HG03521 (cell line): ENCODE measurements at regions not wholly inside any gene's neighbourhood (a gene's known extent, or its start where the extent isn't known, plus 50 kb on each side); places are given as distances from the start of the nearest gene placed in this dataset.
"Not testable (repeated sequence)": the region's sequence is repeated elsewhere in the genome, so short reads cannot be mapped to it uniquely, and the experiment has no call there.

Experiments
- ATAC-seq: cut with Tn5 transposase; IDR thresholded peaks from one replicate; pipeline ENCODE4 v1.9.1; 2021; ENCODE audit warnings: mild to moderate bottlenecking, moderate library complexity; ENCODE audit not compliant: unreplicated experiment

GRCh38 chr10:84696610-84697009, 368.2 kb downstream of the CCSER2 start:
- ATAC-seq, result no peak

- ATAC-seq, result no peak
These were observed 370.6 kb downstream of the CCSER2 start for GRCh38 chr10:84698989-84699388.

GRCh38 chr10:84700668-84701369, 372.4 kb downstream of the CCSER2 start:
- ATAC-seq, result no peak

- no peak for ATAC-seq
These were observed 373.0 kb downstream of the CCSER2 start for GRCh38 chr10:84701370-84701720.

GRCh38 chr10:84704101-84704500, 375.7 kb downstream of the CCSER2 start:
- ATAC-seq, result no peak

GRCh38 chr10:84706431-84706830, 378.0 kb downstream of the CCSER2 start:
- ATAC-seq, result no peak

GRCh38 chr10:84706875-84707274, 378.5 kb downstream of the CCSER2 start:
- no peak for ATAC-seq

GRCh38 chr10:84715911-84716310, 387.5 kb downstream of the CCSER2 start:
- no peak for ATAC-seq

- ATAC-seq, result no peak
These were observed 390.7 kb downstream of the CCSER2 start for GRCh38 chr10:84718877-84719616.

- ATAC-seq, result no peak
These were observed 391.3 kb downstream of the CCSER2 start for GRCh38 chr10:84719687-84720086.

GRCh38 chr10:84727398-84727797, 399.0 kb downstream of the CCSER2 start:
- ATAC-seq, result no peak

- ATAC-seq, result not testable (repeated sequence)
These were observed 410.7 kb downstream of the CCSER2 start for GRCh38 chr10:84739126-84739525.

GRCh38 chr10:84739641-84740040, 411.3 kb downstream of the CCSER2 start:
- no peak for ATAC-seq

GRCh38 chr10:84743483-84743882, 415.1 kb downstream of the CCSER2 start:
- no peak for ATAC-seq

- ATAC-seq, result no peak
These were observed 426.9 kb downstream of the CCSER2 start for GRCh38 chr10:84755311-84755710.

- ATAC-seq, result not testable (repeated sequence)
These were observed 428.3 kb downstream of the CCSER2 start for GRCh38 chr10:84756653-84757052.

- not testable (repeated sequence) for ATAC-seq
These were observed 433.7 kb downstream of the CCSER2 start for GRCh38 chr10:84761994-84762614.

GRCh38 chr10:84762754-84763394, 434.5 kb downstream of the CCSER2 start:
- ATAC-seq, result no peak

- no peak for ATAC-seq
These were observed 435.6 kb downstream of the CCSER2 start for GRCh38 chr10:84763965-84764364.

- no peak for ATAC-seq
These were observed 436.7 kb downstream of the CCSER2 start for GRCh38 chr10:84765086-84765485.

- ATAC-seq, result no peak
These were observed 437.3 kb downstream of the CCSER2 start for GRCh38 chr10:84765656-84766055.

- no peak for ATAC-seq
These were observed 438.5 kb downstream of the CCSER2 start for GRCh38 chr10:84766923-84767322.
